GM21390 (cell line): ENCODE measurements at regions not wholly inside any gene's neighbourhood (a gene's known extent, or its start where the extent isn't known, plus 50 kb on each side); places are given as distances from the start of the nearest gene placed in this dataset.
"Not testable (repeated sequence)": the region's sequence is repeated elsewhere in the genome, so short reads cannot be mapped to it uniquely, and the experiment has no call there.

ENCODE experiments used
- ATAC-seq: cut with Tn5 transposase; IDR thresholded peaks from one replicate; pipeline ENCODE4 v1.9.1; 2021; ENCODE audit not compliant: unreplicated experiment

- no peak for ATAC-seq
These were observed 280.9 kb downstream of the FGFR2 start for GRCh38 chr10:121317374-121317773.

GRCh38 chr10:121322046-121322445, 276.2 kb downstream of the FGFR2 start:
- no peak for ATAC-seq

GRCh38 chr10:121322776-121323175, 275.5 kb downstream of the FGFR2 start:
- no peak for ATAC-seq

GRCh38 chr10:121323443-121323842, 274.8 kb downstream of the FGFR2 start:
- no peak for ATAC-seq

- no peak for ATAC-seq
These were observed 273.5 kb downstream of the FGFR2 start for GRCh38 chr10:121324678-121325213.

GRCh38 chr10:121325490-121326231, 272.6 kb downstream of the FGFR2 start:
- ATAC-seq: no peak

GRCh38 chr10:121326905-121327304, 271.3 kb downstream of the FGFR2 start:
- ATAC-seq: no peak

GRCh38 chr10:121327727-121328126, 270.5 kb downstream of the FGFR2 start:
- no peak for ATAC-seq

- ATAC-seq: not testable (repeated sequence)
These were observed 268.6 kb downstream of the FGFR2 start for GRCh38 chr10:121329631-121330030.

GRCh38 chr10:121330563-121330962, 267.7 kb downstream of the FGFR2 start:
- no peak for ATAC-seq

- ATAC-seq: no peak
These were observed 265.9 kb downstream of the FGFR2 start for GRCh38 chr10:121332353-121332752.

GRCh38 chr10:121332829-121333765, 265.1 kb downstream of the FGFR2 start:
- no peak for ATAC-seq

- ATAC-seq: no peak
These were observed 262.8 kb downstream of the FGFR2 start for GRCh38 chr10:121335386-121335925.

- no peak for ATAC-seq
These were observed 260.8 kb downstream of the FGFR2 start for GRCh38 chr10:121337427-121337826.

- no peak for ATAC-seq
These were observed 259.9 kb downstream of the FGFR2 start for GRCh38 chr10:121338206-121338980.

- no peak for ATAC-seq
These were observed 259.1 kb downstream of the FGFR2 start for GRCh38 chr10:121339114-121339513.

- no peak for ATAC-seq
These were observed 257.9 kb downstream of the FGFR2 start for GRCh38 chr10:121340271-121340831.

GRCh38 chr10:121351540-121351939, 246.7 kb downstream of the FGFR2 start:
- no peak for ATAC-seq

- no peak for ATAC-seq
These were observed 245.9 kb downstream of the FGFR2 start for GRCh38 chr10:121352231-121352855.

- no peak for ATAC-seq
These were observed 243.1 kb downstream of the FGFR2 start for GRCh38 chr10:121355161-121355560.
